ENCODE measurements at regions not wholly inside any gene's neighbourhood (a gene's known extent, or its start where the extent isn't known, plus 50 kb on each side); places are given as distances from the start of the nearest gene placed in this dataset.

DNA sequence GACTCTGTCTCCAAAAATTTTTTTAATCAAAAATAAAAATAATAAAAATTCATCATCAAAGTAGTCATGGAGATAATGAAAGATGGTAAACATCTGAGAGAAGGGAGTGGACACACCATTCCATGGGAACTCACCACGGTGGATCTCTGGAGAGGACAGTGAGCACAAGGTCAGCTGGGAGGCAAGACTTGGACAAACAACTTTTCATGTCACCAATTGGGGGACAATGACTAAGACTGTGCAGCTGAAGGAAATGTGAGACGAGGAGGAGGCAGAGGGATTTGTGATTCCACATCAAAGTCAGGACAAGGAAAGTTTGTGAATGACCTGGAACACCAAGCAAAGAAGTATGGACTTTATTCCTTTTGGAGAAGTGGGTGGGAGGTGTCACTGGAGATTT, 121.0 kb upstream of the SH3BP4 start:
- Histone ChIP-seq H3K27me3 (ENCODE audit: control insufficient read depth, extremely low read depth, insufficient read depth, low read length) (no peaks in the 10 kb centered on the region), H3K4me3 (ENCODE audit: control insufficient read depth in 2 of 3, extremely low read depth in 1 of 3, insufficient read depth in 2 of 3, low read depth in 1 of 3, low read length in 3 of 3) (no peak overlapping the region), H3K9me1 (ENCODE audit: control insufficient read depth, extremely low read depth, insufficient read depth, low read length) (no peaks in the 10 kb centered on the region), H3K9me3 (ENCODE audit: control insufficient read depth, low read depth, low read length) (no peaks in the 10 kb centered on the region), H4K20me1 (ENCODE audit: control insufficient read depth, extremely low read depth, insufficient read depth, low read length) (no peaks in the 10 kb centered on the region), H3K79me2 (ENCODE audit: control insufficient read depth, insufficient read depth, low read length) (no peaks in the 10 kb centered on the region), H3K4me1 (ENCODE audit: control insufficient read depth, extremely low read depth, insufficient read depth, low read length) (no peaks in the 10 kb centered on the region), H3K4me2 (ENCODE audit: control insufficient read depth, extremely low read depth, insufficient read depth, low read depth, low read length) (no peak overlapping the region), H3K9ac (ENCODE audit: control insufficient read depth, extremely low read depth, insufficient read depth, low read length) (no peak overlapping the region), H3K27ac (ENCODE audit: control insufficient read depth, insufficient read depth, low read length) (no peak overlapping the region), H2AFZ (ENCODE audit: control insufficient read depth, low read length) (no peak overlapping the region), H3K36me3 (ENCODE audit: control insufficient read depth in 2 of 2, extremely low read depth in 1 of 2, insufficient read depth in 2 of 2, low read length in 2 of 2) (no peaks in the 10 kb centered on the region)
- DNase-seq (ENCODE audit: low read depth, low spot score) (no peak), FAIRE-seq (no peak)
- dilution Hi-C loops (cut with MboI; ENCODE audit: extremely low pct_ligation_motif_present, low sequenced_read_pairs) = no loop called here
- no peak for TF ChIP-seq EZH2 (IDR thresholded peaks at IDR 0.05; ENCODE audit: low read length)
- TF ChIP-seq, protein P1, sequence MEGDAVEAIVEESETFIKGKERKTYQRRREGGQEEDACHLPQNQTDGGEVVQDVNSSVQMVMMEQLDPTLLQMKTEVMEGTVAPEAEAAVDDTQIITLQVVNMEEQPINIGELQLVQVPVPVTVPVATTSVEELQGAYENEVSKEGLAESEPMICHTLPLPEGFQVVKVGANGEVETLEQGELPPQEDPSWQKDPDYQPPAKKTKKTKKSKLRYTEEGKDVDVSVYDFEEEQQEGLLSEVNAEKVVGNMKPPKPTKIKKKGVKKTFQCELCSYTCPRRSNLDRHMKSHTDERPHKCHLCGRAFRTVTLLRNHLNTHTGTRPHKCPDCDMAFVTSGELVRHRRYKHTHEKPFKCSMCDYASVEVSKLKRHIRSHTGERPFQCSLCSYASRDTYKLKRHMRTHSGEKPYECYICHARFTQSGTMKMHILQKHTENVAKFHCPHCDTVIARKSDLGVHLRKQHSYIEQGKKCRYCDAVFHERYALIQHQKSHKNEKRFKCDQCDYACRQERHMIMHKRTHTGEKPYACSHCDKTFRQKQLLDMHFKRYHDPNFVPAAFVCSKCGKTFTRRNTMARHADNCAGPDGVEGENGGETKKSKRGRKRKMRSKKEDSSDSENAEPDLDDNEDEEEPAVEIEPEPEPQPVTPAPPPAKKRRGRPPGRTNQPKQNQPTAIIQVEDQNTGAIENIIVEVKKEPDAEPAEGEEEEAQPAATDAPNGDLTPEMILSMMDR (optimal IDR thresholded peaks at IDR 0.05 in 1 of 3, IDR thresholded peaks at IDR 0.05 in 1 of 3, conservative IDR thresholded peaks at IDR 0.05 in 1 of 3; ENCODE audit: extremely low read depth in 1 of 3, insufficient read depth in 2 of 3, low read length in 3 of 3) = no peak

GRCh38 chr2:234829074-234829455, 122.8 kb upstream of the SH3BP4 start:
- H3K4me2 ChIP-seq (ENCODE audit: control insufficient read depth, extremely low read depth, insufficient read depth, low read depth, low read length) = no peak overlapping the region
- H4K20me1 ChIP-seq (ENCODE audit: control insufficient read depth, extremely low read depth, insufficient read depth, low read length) = no peaks in the 10 kb centered on the region
- no peak for FAIRE-seq
- H3K9me3 ChIP-seq (ENCODE audit: control insufficient read depth, low read depth, low read length) = no peaks in the 10 kb centered on the region
- TF ChIP-seq EZH2 (IDR thresholded peaks at IDR 0.05; ENCODE audit: low read length) = no peak
- TF ChIP-seq, protein P1 (optimal IDR thresholded peaks at IDR 0.05 in 1 of 3, IDR thresholded peaks at IDR 0.05 in 1 of 3, conservative IDR thresholded peaks at IDR 0.05 in 1 of 3; ENCODE audit: extremely low read depth in 1 of 3, insufficient read depth in 2 of 3, low read length in 3 of 3) = no peak
- no peaks in the 10 kb centered on the region for H3K9me1 ChIP-seq (ENCODE audit: control insufficient read depth, extremely low read depth, insufficient read depth, low read length)
- no peaks in the 10 kb centered on the region for H3K79me2 ChIP-seq (ENCODE audit: control insufficient read depth, insufficient read depth, low read length)
- no peak overlapping the region for H3K4me3 ChIP-seq (ENCODE audit: control insufficient read depth in 2 of 3, extremely low read depth in 1 of 3, insufficient read depth in 2 of 3, low read depth in 1 of 3, low read length in 3 of 3)
- no peaks in the 10 kb centered on the region for H3K36me3 ChIP-seq (ENCODE audit: control insufficient read depth in 2 of 2, extremely low read depth in 1 of 2, insufficient read depth in 2 of 2, low read length in 2 of 2)
- no peaks in the 10 kb centered on the region for H3K27me3 ChIP-seq (ENCODE audit: control insufficient read depth, extremely low read depth, insufficient read depth, low read length)
- no peaks in the 10 kb centered on the region for H3K4me1 ChIP-seq (ENCODE audit: control insufficient read depth, extremely low read depth, insufficient read depth, low read length)
- no peak overlapping the region for H3K27ac ChIP-seq (ENCODE audit: control insufficient read depth, insufficient read depth, low read length)
- no peak overlapping the region for H2AFZ ChIP-seq (ENCODE audit: control insufficient read depth, low read length)
- dilution Hi-C loops (cut with MboI; ENCODE audit: extremely low pct_ligation_motif_present, low sequenced_read_pairs) = no loop called here
- H3K9ac ChIP-seq (ENCODE audit: control insufficient read depth, extremely low read depth, insufficient read depth, low read length) = no peak overlapping the region
- DNase-seq (ENCODE audit: low read depth, low spot score) = no peak

Data from keratinocyte (primary cell).